ENCODE measurements at regions not wholly inside any gene's neighbourhood (a gene's known extent, or its start where the extent isn't known, plus 50 kb on each side); places are given as distances from the start of the nearest gene placed in this dataset.
A peak's percentile ranks its signal among the peaks of the same experiment; 100 is the strongest.

- Histone ChIP-seq H3K4me3 (ENCODE audit: low read length in 3 of 3) (no peak overlapping the region), H3K4me1 (ENCODE audit: control insufficient read depth in 2 of 3, insufficient read depth in 2 of 3, low read depth in 1 of 3, low read length in 3 of 3) (no peaks in the 10 kb centered on the region), H3K9me3 (ENCODE audit: control insufficient read depth in 2 of 3, insufficient read depth in 1 of 3, low read length in 3 of 3) (no peaks in the 10 kb centered on the region), H3K27me3 (ENCODE audit: control insufficient read depth, insufficient read depth, low read length) (no peaks in the 10 kb centered on the region), H3K27ac (ENCODE audit: low read depth in 2 of 2, low read length in 2 of 2) (no peak overlapping the region), H3K9ac (ENCODE audit: low read length in 3 of 3) (no peak overlapping the region), H3K36me3 (ENCODE audit: control insufficient read depth in 2 of 3, insufficient read depth in 3 of 3, low read length in 3 of 3) (no peaks in the 10 kb centered on the region)
- intact Hi-C loops (cut with DNase I), result no loop called here
- DNase-seq (no peak), FAIRE-seq (no peak)
- no peak for TF ChIP-seq CTCF (IDR thresholded peaks at IDR 0.05; ENCODE audit: borderline replicate concordance, extremely low read depth, insufficient read depth)
Measured at GRCh38 chr5:152290181-152290580, 114.9 kb downstream of the NMUR2 start.

GRCh38 chr5:152288917-152289595 is 116.0 kb downstream of the NMUR2 start:
- intact Hi-C loops (cut with DNase I), result no loop called here
- no peaks in the 10 kb centered on the region for H3K36me3 ChIP-seq (ENCODE audit: control insufficient read depth in 2 of 3, insufficient read depth in 3 of 3, low read length in 3 of 3)
- DNase-seq (no peak), FAIRE-seq (no peak)
- H3K9ac ChIP-seq (ENCODE audit: low read length in 3 of 3), result no peak overlapping the region
- H3K4me3 ChIP-seq (ENCODE audit: low read length in 3 of 3), result no peak overlapping the region
- peak overlapping the region; percentile 10 to 28 for H3K27ac ChIP-seq (ENCODE audit: low read depth in 2 of 2, low read length in 2 of 2)
- H3K4me1 ChIP-seq (ENCODE audit: control insufficient read depth in 2 of 3, insufficient read depth in 2 of 3, low read depth in 1 of 3, low read length in 3 of 3), result no peaks in the 10 kb centered on the region
- no peak for TF ChIP-seq CTCF (IDR thresholded peaks at IDR 0.05; ENCODE audit: borderline replicate concordance, extremely low read depth, insufficient read depth)
- H3K9me3 ChIP-seq (ENCODE audit: control insufficient read depth in 2 of 3, insufficient read depth in 1 of 3, low read length in 3 of 3), result peaks cover 0 to 3% (median 0%) of the 10 kb centered on the region in 3 donors
- H3K27me3 ChIP-seq (ENCODE audit: control insufficient read depth, insufficient read depth, low read length), result no peaks in the 10 kb centered on the region

GRCh38 chr5:152288499-152288898 is 116.6 kb downstream of the NMUR2 start:
- FAIRE-seq, result no peak
- no peaks in the 10 kb centered on the region for H3K36me3 ChIP-seq (ENCODE audit: control insufficient read depth in 2 of 3, insufficient read depth in 3 of 3, low read length in 3 of 3)
- H3K9ac ChIP-seq (ENCODE audit: low read length in 3 of 3), result no peak overlapping the region
- H3K9me3 ChIP-seq (ENCODE audit: control insufficient read depth in 2 of 3, insufficient read depth in 1 of 3, low read length in 3 of 3), result peaks cover 0 to 7% (median 0%) of the 10 kb centered on the region in 3 donors
- peak in 1 of 5 donors; percentile 63 for DNase-seq
- H3K27ac ChIP-seq (ENCODE audit: low read depth in 2 of 2, low read length in 2 of 2), result peak overlapping the region in 1 of 2 donors; percentile 32
- H3K4me1 ChIP-seq (ENCODE audit: control insufficient read depth in 2 of 3, insufficient read depth in 2 of 3, low read depth in 1 of 3, low read length in 3 of 3), result no peaks in the 10 kb centered on the region
- H3K27me3 ChIP-seq (ENCODE audit: control insufficient read depth, insufficient read depth, low read length), result no peaks in the 10 kb centered on the region
- H3K4me3 ChIP-seq (ENCODE audit: low read length in 3 of 3), result no peak overlapping the region
- intact Hi-C loops (cut with DNase I), result no loop called here
- no peak for TF ChIP-seq CTCF (IDR thresholded peaks at IDR 0.05; ENCODE audit: borderline replicate concordance, extremely low read depth, insufficient read depth)

- H3K9me3 ChIP-seq (ENCODE audit: control insufficient read depth in 2 of 3, insufficient read depth in 1 of 3, low read length in 3 of 3), result peaks cover 0 to 7% (median 0%) of the 10 kb centered on the region in 3 donors
- H3K27ac ChIP-seq (ENCODE audit: low read depth in 2 of 2, low read length in 2 of 2), result no peak overlapping the region
- no peaks in the 10 kb centered on the region for H3K36me3 ChIP-seq (ENCODE audit: control insufficient read depth in 2 of 3, insufficient read depth in 3 of 3, low read length in 3 of 3)
- no peaks in the 10 kb centered on the region for H3K4me1 ChIP-seq (ENCODE audit: control insufficient read depth in 2 of 3, insufficient read depth in 2 of 3, low read depth in 1 of 3, low read length in 3 of 3)
- TF ChIP-seq CTCF (IDR thresholded peaks at IDR 0.05; ENCODE audit: borderline replicate concordance, extremely low read depth, insufficient read depth), result no peak
- DNase-seq (no peak), FAIRE-seq (no peak)
- intact Hi-C loops (cut with DNase I), result no loop called here
- no peak overlapping the region for H3K4me3 ChIP-seq (ENCODE audit: low read length in 3 of 3)
- no peak overlapping the region for H3K9ac ChIP-seq (ENCODE audit: low read length in 3 of 3)
- no peaks in the 10 kb centered on the region for H3K27me3 ChIP-seq (ENCODE audit: control insufficient read depth, insufficient read depth, low read length)
Measured at GRCh38 chr5:152285764-152286163, 119.3 kb downstream of the NMUR2 start.
